Stomach (tissue), 4 donors: ENCODE measurements at regions not wholly inside any gene's neighbourhood (a gene's known extent, or its start where the extent isn't known, plus 50 kb on each side); places are given as distances from the start of the nearest gene placed in this dataset.

Experiments
- POLR2A ChIP-seq, 4 donors: fragments of 450-650 bp; IDR thresholded peaks; one replicate each; pipeline ENCODE4 v1.6.1; 2016; ENCODE audit warnings: antibody characterized with exemption in 4 of 4, control low read depth in 2 of 4, mild to moderate bottlenecking in 1 of 4, moderate library complexity in 1 of 4
- POLR2AphosphoS5 ChIP-seq, 3 donors: sonication (generic); formaldehyde crosslinking; IDR thresholded peaks; one replicate each; pipeline ENCODE4 v1.6.1; 2016; ENCODE audit warnings: antibody characterized with exemption in 3 of 3
- TF ChIP-seq, protein P1 (sequence below), 7 experiments: fragments of 450-650 bp in 4 of 7; fragments of 200-600 bp in 3 of 7; sonication (generic) in 3 of 7; IDR thresholded peaks; one replicate each; pipeline ENCODE4 v1.5.1; 2016 to 2019; ENCODE audit warnings: antibody characterized with exemption in 7 of 7, control low read depth in 2 of 7, mild to moderate bottlenecking in 1 of 7

DNA sequence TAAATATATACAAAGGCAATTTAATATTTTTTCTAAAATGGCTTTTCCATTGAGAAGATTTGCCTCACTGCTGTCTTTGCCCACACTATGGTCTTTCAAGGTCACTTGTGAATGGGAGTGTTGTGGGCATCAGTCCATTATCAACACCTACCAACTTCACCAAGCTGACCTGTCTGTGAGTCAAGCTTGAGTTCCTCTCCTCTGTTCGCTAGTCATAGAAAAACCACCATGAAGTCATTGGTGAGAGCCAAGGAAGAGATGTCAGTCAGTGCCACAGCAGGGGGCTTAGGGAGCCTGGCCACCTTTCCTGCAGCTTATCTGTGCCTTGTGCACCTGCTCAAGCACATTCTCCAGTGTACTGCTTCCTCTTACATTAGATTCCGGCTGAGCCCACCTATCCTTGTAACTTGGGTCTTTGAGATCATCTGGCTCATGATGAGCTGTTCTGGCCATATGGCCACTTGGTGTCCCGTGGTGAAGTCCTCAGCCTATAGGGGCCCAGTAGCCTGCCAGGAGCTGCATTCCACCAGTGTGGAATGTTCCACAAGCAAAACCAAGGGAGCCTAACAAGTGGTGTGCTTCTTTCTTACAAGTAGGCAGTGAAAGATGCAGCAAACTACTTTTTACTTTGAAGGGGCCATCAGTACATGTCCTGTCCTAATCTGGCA lies 80.8 kb upstream of the C12orf71 start:
- TF ChIP-seq POLR2A (IDR thresholded peaks at IDR 0.05) (no peak), POLR2AphosphoS5 (IDR thresholded peaks at IDR 0.05) (no peak)
- TF ChIP-seq, protein P1, sequence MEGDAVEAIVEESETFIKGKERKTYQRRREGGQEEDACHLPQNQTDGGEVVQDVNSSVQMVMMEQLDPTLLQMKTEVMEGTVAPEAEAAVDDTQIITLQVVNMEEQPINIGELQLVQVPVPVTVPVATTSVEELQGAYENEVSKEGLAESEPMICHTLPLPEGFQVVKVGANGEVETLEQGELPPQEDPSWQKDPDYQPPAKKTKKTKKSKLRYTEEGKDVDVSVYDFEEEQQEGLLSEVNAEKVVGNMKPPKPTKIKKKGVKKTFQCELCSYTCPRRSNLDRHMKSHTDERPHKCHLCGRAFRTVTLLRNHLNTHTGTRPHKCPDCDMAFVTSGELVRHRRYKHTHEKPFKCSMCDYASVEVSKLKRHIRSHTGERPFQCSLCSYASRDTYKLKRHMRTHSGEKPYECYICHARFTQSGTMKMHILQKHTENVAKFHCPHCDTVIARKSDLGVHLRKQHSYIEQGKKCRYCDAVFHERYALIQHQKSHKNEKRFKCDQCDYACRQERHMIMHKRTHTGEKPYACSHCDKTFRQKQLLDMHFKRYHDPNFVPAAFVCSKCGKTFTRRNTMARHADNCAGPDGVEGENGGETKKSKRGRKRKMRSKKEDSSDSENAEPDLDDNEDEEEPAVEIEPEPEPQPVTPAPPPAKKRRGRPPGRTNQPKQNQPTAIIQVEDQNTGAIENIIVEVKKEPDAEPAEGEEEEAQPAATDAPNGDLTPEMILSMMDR (IDR thresholded peaks at IDR 0.05): no peak
